Omental fat pad (tissue), 3 donors: ENCODE measurements at regions not wholly inside any gene's neighbourhood (a gene's known extent, or its start where the extent isn't known, plus 50 kb on each side); places are given as distances from the start of the nearest gene placed in this dataset.

Experiments used
- ATAC-seq: fragments of 150-250 bp; one replicate; pipeline ENCODE4 v1.9.1; 2016; ENCODE audit warnings: mild to moderate bottlenecking, moderate library complexity; ENCODE audit not compliant: low FRiP score
- DNase-seq: peaks from one replicate; pipeline ENCODE4 v3.0.0-alpha.2; 2019; ENCODE audit warnings: low spot score
- CTCF ChIP-seq, 3 donors: fragments of 450-650 bp; IDR thresholded peaks; one replicate each; pipeline ENCODE4 v1.5.1; 2016 to 2017; ENCODE audit warnings: antibody characterized with exemption in 3 of 3, mild to moderate bottlenecking in 3 of 3, moderate library complexity in 2 of 3

- no peak for TF ChIP-seq CTCF (IDR thresholded peaks at IDR 0.05)
- DNase-seq (no peak), ATAC-seq (no peak)
These were observed 1194.8 kb upstream of the PIK3C3 start for GRCh38 chr18:40760251-40760650.

- DNase-seq (no peak), ATAC-seq (no peak)
- no peak for TF ChIP-seq CTCF (IDR thresholded peaks at IDR 0.05)
These were observed 1200.6 kb upstream of the PIK3C3 start for GRCh38 chr18:40754477-40754876.

- DNase-seq (no peak), ATAC-seq (no peak)
- no peak for TF ChIP-seq CTCF (IDR thresholded peaks at IDR 0.05)
These were observed 1202.7 kb upstream of the PIK3C3 start for GRCh38 chr18:40752316-40752715.

- ATAC-seq: no peak
- TF ChIP-seq CTCF (IDR thresholded peaks at IDR 0.05): no peak
- DNase-seq: no peak
These were observed 1203.8 kb upstream of the PIK3C3 start for GRCh38 chr18:40751186-40751585.

GRCh38 chr18:40739029-40739428, 1216.0 kb upstream of the PIK3C3 start:
- no peak for DNase-seq
- TF ChIP-seq CTCF (IDR thresholded peaks at IDR 0.05): no peak
- no peak for ATAC-seq

GRCh38 chr18:40738321-40738880, 1216.6 kb upstream of the PIK3C3 start:
- no peak for TF ChIP-seq CTCF (IDR thresholded peaks at IDR 0.05)

GRCh38 chr18:40708726-40709125, 1246.3 kb upstream of the PIK3C3 start:
- ATAC-seq (no peak), DNase-seq (no peak)
- no peak for TF ChIP-seq CTCF (IDR thresholded peaks at IDR 0.05)

More at GRCh38 chr18:40738321-40738880, 1216.6 kb upstream of the PIK3C3 start:
- no peak for ATAC-seq
- DNase-seq: no peak
